H1 (cell line): ENCODE measurements at regions not wholly inside any gene's neighbourhood (a gene's known extent, or its start where the extent isn't known, plus 50 kb on each side); places are given as distances from the start of the nearest gene placed in this dataset.

ENCODE experiments used
- CTCF ChIA-PET: fragments of 300-600 bp; sonication (Branson Sonifier 250); formaldehyde crosslinking; loops from one replicate; lab custom pipeline; 2021; ENCODE audit not compliant: partially characterized antibody; lab: Charles Lee
- POLR2A ChIA-PET: fragments of 300-600 bp; sonication (Branson Sonifier 250); formaldehyde crosslinking; loops from one replicate; lab custom pipeline; 2021; ENCODE audit warnings: inconsistent platforms; ENCODE audit not compliant: partially characterized antibody; lab: Charles Lee
- DNase-seq, 2 experiments: peaks; one replicate each; pipeline versions ENCODE4 v3.0.0 to v3.0.0-alpha.2; 2010 to 2022; ENCODE audit warnings: low spot score in 2 of 2, low read depth in 1 of 2, mixed read lengths in 1 of 2
- FAIRE-seq: peaks from 2 replicates; lab custom pipeline; 2011; peaks lifted over from hg19 to GRCh38; lab: Jason Lieb, UNC
- H2AFZ ChIP-seq: 2 replicates; pipeline ENCODE4 v1.8.1; 2012; ENCODE audit warnings: low read length, inconsistent platforms
- H2AK5ac ChIP-seq: 2 replicates; pipeline ENCODE4 v1.6.1; 2013; ENCODE audit warnings: low read depth, low read length
- H2BK120ac ChIP-seq: replicated peaks from 2 replicates; pipeline ENCODE3; 2013; ENCODE audit warnings: low read depth, low read length, inconsistent platforms
- H2BK12ac ChIP-seq: 2 replicates; pipeline ENCODE4 v1.6.1; 2013; ENCODE audit warnings: low read depth, low read length
- H2BK15ac ChIP-seq: 2 replicates; pipeline ENCODE4 v1.6.1; 2013; ENCODE audit warnings: low read length
- H2BK20ac ChIP-seq: 2 replicates; pipeline ENCODE4 v1.6.1; 2013; ENCODE audit warnings: low read length
- H2BK5ac ChIP-seq: 2 replicates; pipeline ENCODE4 v1.6.1; 2013; ENCODE audit warnings: low read depth, low read length
- H3K14ac ChIP-seq: 2 replicates; pipeline ENCODE4 v1.6.1; 2013; ENCODE audit warnings: inconsistent platforms; ENCODE audit not compliant: insufficient read length
- H3K18ac ChIP-seq: 2 replicates; pipeline ENCODE4 v1.6.1; 2013; ENCODE audit warnings: low read length; ENCODE audit errors: extremely low read depth
- H3K23ac ChIP-seq: 2 replicates; pipeline ENCODE4 v1.6.1; 2013; ENCODE audit warnings: inconsistent platforms; ENCODE audit not compliant: insufficient read length
- H3K23me2 ChIP-seq: 2 replicates; pipeline ENCODE4 v1.6.1; 2013; ENCODE audit warnings: low read depth, low read length
- H3K27ac ChIP-seq: 2 replicates; pipeline ENCODE4 v1.6.1; 2011; ENCODE audit warnings: low read depth, low read length, inconsistent platforms
- H3K27me3 ChIP-seq, 4 experiments: replicated peaks in 1 of 4; 1 replicate in 1 of 4; 2 replicates in 3 of 4; pipeline versions ENCODE4 v1.6.1 to v1.8.1; 2011 to 2013; ENCODE audit warnings: low read length in 3 of 4, mild to moderate bottlenecking in 3 of 4, inconsistent platforms in 2 of 4, mixed read lengths in 2 of 4, moderate library complexity in 1 of 4; ENCODE audit not compliant: control insufficient read depth in 3 of 4, insufficient read depth in 3 of 4; ENCODE audit errors: extremely low read depth in 1 of 4
- H3K36me3 ChIP-seq, 4 experiments: 2 replicates each; pipeline versions ENCODE4 v1.6.1 to v1.8.1; 2011 to 2013; ENCODE audit warnings: mild to moderate bottlenecking in 4 of 4, low read length in 3 of 4, moderate library complexity in 2 of 4, control low read depth in 1 of 4, inconsistent platforms in 1 of 4; ENCODE audit not compliant: insufficient read depth in 4 of 4, control insufficient read depth in 2 of 4
- H3K4ac ChIP-seq: replicated peaks from 2 replicates; pipeline ENCODE3; 2013; ENCODE audit warnings: low read length, low read depth, mixed read lengths, inconsistent platforms; ENCODE audit not compliant: insufficient read length
- H3K4me1 ChIP-seq, 4 experiments: replicated peaks in 1 of 4; 1 replicate in 1 of 4; 2 replicates in 3 of 4; pipeline versions ENCODE4 v1.6.1 to v1.8.1; 2011 to 2013; ENCODE audit warnings: low read length in 3 of 4, inconsistent platforms in 2 of 4, mixed read lengths in 1 of 4; ENCODE audit not compliant: insufficient read depth in 4 of 4, control insufficient read depth in 3 of 4
- H3K4me2 ChIP-seq, 2 experiments: 2 replicates each; pipeline versions ENCODE4 v1.6.1 to v1.8.1; 2011 to 2013; ENCODE audit warnings: low read depth in 2 of 2, low read length in 2 of 2, control low read depth in 1 of 2, inconsistent platforms in 1 of 2, mild to moderate bottlenecking in 1 of 2; ENCODE audit not compliant: insufficient read depth in 1 of 2
- H3K4me3 ChIP-seq, 4 experiments: fragments of 200-600, 300-600 bp in 1 of 4; sonication (generic), shearing (Covaris generic), sonication (Bioruptor Twin) in 1 of 4; 2 replicates each; pipeline versions ENCODE4 v1.5.1 to v1.8.1; 2011 to 2016; ENCODE audit warnings: low read length in 4 of 4, low read depth in 3 of 4, control low read depth in 2 of 4, inconsistent platforms in 2 of 4, mild to moderate bottlenecking in 2 of 4, mixed read lengths in 1 of 4, moderate library complexity in 1 of 4; ENCODE audit not compliant: insufficient read depth in 2 of 4; ENCODE audit errors: extremely low read depth in 1 of 4
- H3K56ac ChIP-seq: replicated peaks from 2 replicates; pipeline ENCODE3; 2013; ENCODE audit warnings: low read depth, mild to moderate bottlenecking, mixed read lengths, low read length, inconsistent platforms; ENCODE audit not compliant: insufficient read length
- H3K79me1 ChIP-seq: 2 replicates; pipeline ENCODE4 v1.6.1; 2013; ENCODE audit warnings: low read depth, low read length, control low read depth
- H3K79me2 ChIP-seq, 2 experiments: 2 replicates each; pipeline versions ENCODE4 v1.6.1 to v1.8.1; 2012 to 2013; ENCODE audit warnings: low read length in 2 of 2, mild to moderate bottlenecking in 2 of 2, inconsistent platforms in 1 of 2; ENCODE audit not compliant: insufficient read depth in 2 of 2, control insufficient read depth in 1 of 2
- H3K9ac ChIP-seq, 4 experiments: replicated peaks in 1 of 4; 1 replicate in 1 of 4; 2 replicates in 3 of 4; pipeline versions ENCODE4 v1.6.1 to v1.8.1; 2011 to 2013; ENCODE audit warnings: low read depth in 3 of 4, low read length in 3 of 4, control low read depth in 2 of 4, mild to moderate bottlenecking in 2 of 4, moderate library complexity in 2 of 4, inconsistent platforms in 1 of 4; ENCODE audit errors: extremely low read depth in 1 of 4
- H3K9me3 ChIP-seq, 2 experiments: 2 replicates each; pipeline versions ENCODE4 v1.6.1 to v1.8.1; 2012 to 2013; ENCODE audit warnings: mild to moderate bottlenecking in 2 of 2, moderate library complexity in 2 of 2, control low read depth in 1 of 2, inconsistent platforms in 1 of 2, low read depth in 1 of 2, low read length in 1 of 2, mixed read lengths in 1 of 2; ENCODE audit not compliant: insufficient read depth in 2 of 2
- H4K20me1 ChIP-seq, 2 experiments: replicated peaks in 1 of 2; 2 replicates each; pipeline versions ENCODE3 to v1.8.1; 2011 to 2013; ENCODE audit warnings: inconsistent platforms in 2 of 2, low read length in 2 of 2, mild to moderate bottlenecking in 1 of 2; ENCODE audit not compliant: insufficient read depth in 2 of 2, control insufficient read depth in 1 of 2
- H4K5ac ChIP-seq: 2 replicates; pipeline ENCODE4 v1.6.1; 2013; ENCODE audit warnings: low read length, low read depth, mixed read lengths, inconsistent platforms; ENCODE audit not compliant: insufficient read length
- H4K8ac ChIP-seq: 2 replicates; pipeline ENCODE4 v1.8.0; 2013; ENCODE audit warnings: mild to moderate bottlenecking, moderate library complexity, low read length, inconsistent platforms; ENCODE audit not compliant: insufficient read depth; ENCODE audit errors: extremely low read depth
- H4K91ac ChIP-seq: replicated peaks from 2 replicates; pipeline ENCODE3; 2013; ENCODE audit warnings: low read length, mixed read lengths, inconsistent platforms; ENCODE audit not compliant: insufficient read length
- SRF ChIP-seq: IDR thresholded peaks from 2 replicates; pipeline ENCODE4 v1.6.1; 2011; ENCODE audit warnings: mild to moderate bottlenecking, low read depth, low read length, moderate library complexity
- WGBS, 2 experiments: shearing (Covaris generic) in 1 of 2; methylation state at CpG; one replicate each; pipeline versions ENCODE4 v1.1.6 to v1.1.7; 2013 to 2015; ENCODE audit warnings: low lambda C conversion rate in 2 of 2, mixed read lengths in 2 of 2, inconsistent platforms in 1 of 2, low coverage in 1 of 2, missing lambda C conversion rate in 1 of 2; ENCODE audit not compliant: insufficient replicate concordance in 2 of 2, insufficient coverage in 1 of 2, insufficient read length in 1 of 2; ENCODE audit errors: extremely low coverage in 1 of 2, missing lambda C conversion rate in 1 of 2; 5-methylcytosine and 5-hydroxymethylcytosine counted together

DNA sequence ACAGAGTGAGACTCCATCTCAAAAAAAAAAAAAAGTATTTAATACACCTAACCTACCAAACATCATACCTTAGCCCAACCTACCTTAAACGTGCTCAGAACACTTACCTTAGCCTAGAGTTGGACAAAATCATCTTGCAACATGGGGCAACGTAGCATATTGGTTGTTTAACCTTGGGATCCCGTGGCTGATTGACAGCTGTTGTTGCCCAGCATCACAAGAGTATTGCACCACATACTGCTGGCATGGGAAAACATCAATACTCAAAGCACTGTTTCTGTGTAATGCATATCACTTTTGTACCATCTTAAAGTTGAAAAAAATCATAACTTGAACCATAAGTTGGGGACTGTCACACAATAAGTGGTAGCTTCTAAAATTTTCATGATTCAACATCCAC lies 73.8 kb upstream of the MIR17HG start:
- Histone ChIP-seq H2AFZ (no peak overlapping the region), H4K91ac (no peak overlapping the region), H3K56ac (no peak overlapping the region), H3K23me2 (no peaks in the 10 kb centered on the region), H2BK15ac (no peak overlapping the region), H3K27ac (no peak overlapping the region), H3K23ac (no peak overlapping the region), H2BK12ac (no peak overlapping the region), H2AK5ac (no peak overlapping the region), H3K79me2 (no peaks in the 10 kb centered on the region), H2BK20ac (no peak overlapping the region), H3K18ac (no peak overlapping the region), H3K36me3 (no peaks in the 10 kb centered on the region), H4K20me1 (no peaks in the 10 kb centered on the region), H3K4me2 (no peak overlapping the region), H3K14ac (no peak overlapping the region), H3K79me1 (no peaks in the 10 kb centered on the region), H4K8ac (no peak overlapping the region), H3K4ac (no peak overlapping the region), H3K4me1 (no peaks in the 10 kb centered on the region), H3K9me3 (no peaks in the 10 kb centered on the region), H4K5ac (no peak overlapping the region), H2BK120ac (no peak overlapping the region), H3K27me3 (no peaks in the 10 kb centered on the region), H3K4me3 (no peak overlapping the region), H2BK5ac (no peak overlapping the region), H3K9ac (no peak overlapping the region)
- POLR2A ChIA-PET: no interaction called here
- no peak for FAIRE-seq
- CTCF ChIA-PET: interaction anchor here (1.4 kb wide), 1 partner anchor 13 kb away, joined by 3 read pairs; no protein-coding TSS in a partner anchor
- WGBS, 2 experiments: 83% methylated on average over 3 of the region's 3 CpGs; no CpG with 5 or more reads in 1 of the 2 experiments
- DNase-seq: no peak
- TF ChIP-seq SRF: no peak
